AG09319 (cell line): ENCODE measurements at regions not wholly inside any gene's neighbourhood (a gene's known extent, or its start where the extent isn't known, plus 50 kb on each side); places are given as distances from the start of the nearest gene placed in this dataset.
"Not testable (repeated sequence)": the region's sequence is repeated elsewhere in the genome, so short reads cannot be mapped to it uniquely, and the experiment has no call there.

Experiments
- DNase-seq: peaks from one replicate; pipeline ENCODE4 v3.0.0-alpha.2; 2010; ENCODE audit warnings: low read depth; ENCODE audit errors: extremely low read depth
- TF ChIP-seq, protein P1 (sequence below): IDR thresholded peaks from 2 replicates; pipeline ENCODE4 v1.5.1; 2011; ENCODE audit warnings: low read depth, mild to moderate bottlenecking, inconsistent platforms, low read length, moderate library complexity

DNA sequence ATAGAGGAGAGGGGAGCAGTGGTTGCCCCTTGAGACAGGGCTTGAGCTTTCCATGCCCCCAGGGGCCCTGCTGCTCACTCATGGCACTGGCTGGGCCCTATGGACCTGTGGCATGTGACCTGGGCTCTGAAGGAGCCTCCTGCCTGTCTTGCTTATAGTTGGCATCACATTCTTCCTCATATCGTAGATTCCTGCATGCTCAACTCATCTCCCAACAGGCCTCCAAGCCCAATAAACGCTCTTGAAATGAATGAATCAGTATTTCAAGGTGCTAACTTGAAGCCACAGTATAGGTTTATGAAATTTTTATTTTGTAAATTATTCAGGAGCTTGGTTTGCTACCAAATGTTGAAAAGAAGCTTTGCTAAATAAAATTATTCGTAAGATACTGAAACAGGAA lies 93.3 kb upstream of the SLC7A14 start:
- no peak for DNase-seq
- TF ChIP-seq, protein P1, sequence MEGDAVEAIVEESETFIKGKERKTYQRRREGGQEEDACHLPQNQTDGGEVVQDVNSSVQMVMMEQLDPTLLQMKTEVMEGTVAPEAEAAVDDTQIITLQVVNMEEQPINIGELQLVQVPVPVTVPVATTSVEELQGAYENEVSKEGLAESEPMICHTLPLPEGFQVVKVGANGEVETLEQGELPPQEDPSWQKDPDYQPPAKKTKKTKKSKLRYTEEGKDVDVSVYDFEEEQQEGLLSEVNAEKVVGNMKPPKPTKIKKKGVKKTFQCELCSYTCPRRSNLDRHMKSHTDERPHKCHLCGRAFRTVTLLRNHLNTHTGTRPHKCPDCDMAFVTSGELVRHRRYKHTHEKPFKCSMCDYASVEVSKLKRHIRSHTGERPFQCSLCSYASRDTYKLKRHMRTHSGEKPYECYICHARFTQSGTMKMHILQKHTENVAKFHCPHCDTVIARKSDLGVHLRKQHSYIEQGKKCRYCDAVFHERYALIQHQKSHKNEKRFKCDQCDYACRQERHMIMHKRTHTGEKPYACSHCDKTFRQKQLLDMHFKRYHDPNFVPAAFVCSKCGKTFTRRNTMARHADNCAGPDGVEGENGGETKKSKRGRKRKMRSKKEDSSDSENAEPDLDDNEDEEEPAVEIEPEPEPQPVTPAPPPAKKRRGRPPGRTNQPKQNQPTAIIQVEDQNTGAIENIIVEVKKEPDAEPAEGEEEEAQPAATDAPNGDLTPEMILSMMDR = no peak

DNA sequence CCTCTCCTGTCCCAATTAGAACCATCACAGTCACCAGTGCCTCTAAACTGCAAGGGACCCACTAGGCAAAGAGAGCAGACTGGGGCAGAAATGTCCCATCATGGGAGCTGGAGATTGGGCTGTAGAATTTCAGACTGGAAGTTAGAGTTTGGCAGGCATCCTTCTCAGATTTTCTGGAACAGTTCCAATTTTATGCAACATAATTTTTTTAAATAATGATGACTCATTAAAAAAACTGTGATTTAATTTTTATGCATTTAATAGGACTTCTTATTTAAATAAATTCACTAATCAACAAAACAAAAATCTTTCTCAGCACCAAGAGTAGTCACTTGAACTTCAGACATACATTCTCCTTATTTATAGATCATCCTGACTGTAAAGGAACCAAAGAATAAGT lies 84.6 kb upstream of the SLC7A14 start:
- TF ChIP-seq, protein P1 = no peak
- DNase-seq = no peak

- not testable (repeated sequence) for DNase-seq
Observed at GRCh38 chr3:170662986-170663385, 77.1 kb upstream of the SLC7A14 start.

DNA sequence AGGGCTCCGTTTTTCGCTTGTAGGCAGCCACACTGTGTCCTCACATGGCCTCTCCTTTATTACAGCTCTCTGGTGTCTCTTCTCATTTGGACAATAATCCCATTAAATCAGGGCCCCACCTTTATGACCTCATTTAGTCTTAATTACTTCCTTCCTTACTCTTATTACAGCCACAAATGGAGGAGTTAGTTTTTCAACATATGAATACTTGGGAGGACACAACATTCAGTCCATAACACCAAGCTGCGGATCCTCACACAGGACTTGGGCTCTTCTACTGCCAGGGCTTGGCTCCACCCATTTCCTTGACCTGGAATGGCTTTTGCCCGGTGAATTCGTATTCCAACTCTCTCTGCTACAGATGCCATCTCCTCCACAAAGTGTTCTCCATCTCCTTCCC lies 74.3 kb upstream of the SLC7A14 start:
- TF ChIP-seq, protein P1 = no peak
- no peak for DNase-seq

DNA sequence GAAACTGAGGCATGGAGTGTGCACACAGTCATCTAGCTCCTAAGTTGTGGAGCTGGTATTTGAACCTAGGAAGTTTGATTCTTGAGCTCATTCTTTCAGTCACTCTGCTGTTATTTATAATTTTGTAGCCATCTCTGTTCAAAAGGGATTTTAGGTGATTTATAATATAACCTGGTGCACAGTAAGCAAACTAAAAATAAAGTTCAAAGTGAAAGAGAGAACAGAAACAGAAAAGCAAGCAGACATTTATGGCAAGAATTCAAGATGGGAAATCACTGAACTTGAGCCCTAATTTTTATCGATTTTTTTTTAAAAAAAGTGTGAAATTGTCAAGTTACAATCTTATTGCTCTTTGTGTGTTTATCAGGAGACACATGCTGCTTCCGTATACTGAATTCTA lies 71.4 kb upstream of the SLC7A14 start:
- TF ChIP-seq, protein P1 = no peak
- DNase-seq = no peak

- no peak for DNase-seq
- TF ChIP-seq, protein P1 = no peak
Observed at GRCh38 chr3:170656284-170656683, 70.4 kb upstream of the SLC7A14 start.

DNA sequence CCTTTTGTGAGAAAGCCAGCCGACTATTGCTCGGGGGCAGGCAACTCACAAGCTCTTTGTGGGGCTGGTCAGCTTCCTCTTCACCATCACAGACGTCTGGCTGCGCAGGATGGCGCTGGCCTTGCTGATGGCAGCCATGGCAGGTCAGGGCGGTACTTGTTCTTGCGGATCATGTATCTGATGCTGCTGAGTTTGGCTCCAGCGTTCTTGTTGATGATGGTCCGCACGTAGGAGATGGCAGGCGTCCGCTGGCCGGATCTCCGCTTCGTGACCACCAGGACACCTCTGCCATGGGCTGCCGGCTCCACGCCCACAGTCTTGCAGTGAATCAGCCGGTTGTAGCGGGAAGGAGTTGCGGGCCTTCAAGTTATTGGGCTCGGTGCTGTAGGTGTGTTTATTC lies 67.9 kb upstream of the SLC7A14 start:
- TF ChIP-seq, protein P1 = no peak
- no peak for DNase-seq

GRCh38 chr3:170651260-170651845 lies 65.5 kb upstream of the SLC7A14 start:
- TF ChIP-seq, protein P1 = no peak
- no peak for DNase-seq

GRCh38 chr3:170650557-170650956 lies 64.7 kb upstream of the SLC7A14 start:
- not testable (repeated sequence) for DNase-seq
